Fibroblast of villous mesenchyme (primary cell): ENCODE measurements at regions not wholly inside any gene's neighbourhood (a gene's known extent, or its start where the extent isn't known, plus 50 kb on each side); places are given as distances from the start of the nearest gene placed in this dataset.
"Not testable (repeated sequence)": the region's sequence is repeated elsewhere in the genome, so short reads cannot be mapped to it uniquely, and the experiment has no call there.

Experiments
- DNase-seq: peaks from one replicate; pipeline ENCODE4 v3.0.0-alpha.2; 2010; ENCODE audit warnings: low read depth
- H3K4me3 ChIP-seq: 2 replicates; pipeline ENCODE4 v1.5.1; 2011; ENCODE audit warnings: low read depth, mild to moderate bottlenecking, low read length
- TF ChIP-seq, protein P1 (sequence below): IDR thresholded peaks from 2 replicates; pipeline ENCODE4 v1.5.1; 2012; ENCODE audit warnings: low read depth, mild to moderate bottlenecking, low read length; ENCODE audit not compliant: insufficient read depth

DNA sequence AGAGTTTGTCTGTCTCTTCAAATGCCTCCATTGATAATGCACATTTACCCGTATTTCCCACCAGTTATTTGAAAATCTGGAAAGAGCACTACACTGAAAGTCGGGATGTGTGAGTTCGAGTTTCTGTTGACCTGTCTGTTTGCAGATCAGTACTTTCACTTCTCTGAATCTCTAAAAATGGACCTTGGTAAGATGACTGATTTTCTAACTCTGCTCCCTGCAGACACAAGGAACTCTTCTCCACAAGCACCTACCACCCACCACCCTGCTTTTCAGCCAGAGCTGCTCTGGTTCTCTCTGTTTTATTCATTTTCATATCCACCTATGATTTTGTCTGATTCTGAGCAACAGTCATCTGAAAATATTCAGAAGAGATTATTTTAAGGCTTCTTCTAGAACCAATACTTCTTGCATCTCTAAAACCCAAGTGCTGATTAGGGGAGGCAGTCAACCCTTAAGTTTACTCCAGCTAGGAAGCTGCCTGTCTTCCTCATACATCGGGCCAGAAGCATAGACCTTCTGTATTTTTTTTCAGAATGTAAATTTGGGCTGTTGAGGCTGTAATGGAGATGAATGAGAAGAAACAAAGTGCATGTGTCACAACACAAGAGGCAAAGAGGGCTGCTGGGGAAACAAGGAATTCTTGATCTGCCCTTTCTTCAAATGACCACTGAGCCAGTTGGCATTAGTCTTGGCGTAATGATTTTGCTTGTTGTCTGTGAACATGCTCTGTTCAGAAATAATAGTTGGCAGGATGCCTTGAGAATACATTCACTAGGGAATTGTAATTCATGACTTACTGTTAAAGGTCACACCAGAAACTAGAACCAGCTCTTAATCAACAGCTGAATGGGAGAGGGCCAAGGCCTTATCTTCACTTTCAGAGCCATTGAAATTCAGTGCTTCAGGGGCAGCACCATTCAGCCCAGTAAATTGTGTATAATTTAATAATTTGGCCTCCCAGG is 85.4 kb upstream of the MYLIP start:
- H3K4me3 ChIP-seq = no peak overlapping the region
- TF ChIP-seq, protein P1, sequence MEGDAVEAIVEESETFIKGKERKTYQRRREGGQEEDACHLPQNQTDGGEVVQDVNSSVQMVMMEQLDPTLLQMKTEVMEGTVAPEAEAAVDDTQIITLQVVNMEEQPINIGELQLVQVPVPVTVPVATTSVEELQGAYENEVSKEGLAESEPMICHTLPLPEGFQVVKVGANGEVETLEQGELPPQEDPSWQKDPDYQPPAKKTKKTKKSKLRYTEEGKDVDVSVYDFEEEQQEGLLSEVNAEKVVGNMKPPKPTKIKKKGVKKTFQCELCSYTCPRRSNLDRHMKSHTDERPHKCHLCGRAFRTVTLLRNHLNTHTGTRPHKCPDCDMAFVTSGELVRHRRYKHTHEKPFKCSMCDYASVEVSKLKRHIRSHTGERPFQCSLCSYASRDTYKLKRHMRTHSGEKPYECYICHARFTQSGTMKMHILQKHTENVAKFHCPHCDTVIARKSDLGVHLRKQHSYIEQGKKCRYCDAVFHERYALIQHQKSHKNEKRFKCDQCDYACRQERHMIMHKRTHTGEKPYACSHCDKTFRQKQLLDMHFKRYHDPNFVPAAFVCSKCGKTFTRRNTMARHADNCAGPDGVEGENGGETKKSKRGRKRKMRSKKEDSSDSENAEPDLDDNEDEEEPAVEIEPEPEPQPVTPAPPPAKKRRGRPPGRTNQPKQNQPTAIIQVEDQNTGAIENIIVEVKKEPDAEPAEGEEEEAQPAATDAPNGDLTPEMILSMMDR = no peak
- DNase-seq = no peak

DNA sequence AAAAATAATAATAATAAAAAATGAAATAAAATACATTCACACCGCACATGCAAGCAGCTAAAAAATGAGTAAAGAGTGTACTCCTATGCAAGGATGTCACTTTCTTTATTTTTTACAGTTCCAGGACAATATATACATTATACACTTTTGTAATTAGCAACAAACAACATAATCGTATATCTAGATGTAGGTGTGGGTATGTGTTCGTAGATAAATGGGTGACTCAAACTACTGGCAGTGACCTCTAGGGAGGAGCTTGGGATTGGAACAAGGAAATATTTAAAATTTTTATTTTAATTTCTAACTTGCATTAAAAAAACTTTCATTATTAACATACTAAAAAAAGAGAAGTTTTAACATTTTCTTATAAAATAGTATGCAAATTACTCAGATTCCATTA is 86.1 kb upstream of the MYLIP start:
- H3K4me3 ChIP-seq = no peak overlapping the region
- DNase-seq = no peak
- TF ChIP-seq, protein P1 = no peak

DNA sequence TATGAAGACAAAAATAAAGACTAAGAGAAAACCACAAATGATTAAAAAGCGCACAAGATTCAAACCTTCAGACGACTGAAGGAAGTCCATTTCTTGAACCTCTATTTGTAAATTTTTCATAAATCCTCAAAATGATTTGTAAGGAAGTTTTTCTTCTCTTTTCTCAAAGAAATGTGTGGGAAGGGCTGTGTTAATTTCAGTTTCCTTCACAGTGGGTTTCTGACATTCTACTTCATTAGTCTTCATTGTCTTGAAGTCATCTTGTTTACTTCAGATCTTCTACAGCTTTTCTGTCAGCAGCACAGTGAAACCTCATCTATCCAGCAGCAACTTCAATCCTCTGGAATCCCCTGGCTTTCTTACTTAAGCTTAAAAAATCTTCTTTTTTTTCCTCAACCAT is 87.6 kb upstream of the MYLIP start:
- DNase-seq = no peak
- no peak overlapping the region for H3K4me3 ChIP-seq
- TF ChIP-seq, protein P1 = no peak

DNA sequence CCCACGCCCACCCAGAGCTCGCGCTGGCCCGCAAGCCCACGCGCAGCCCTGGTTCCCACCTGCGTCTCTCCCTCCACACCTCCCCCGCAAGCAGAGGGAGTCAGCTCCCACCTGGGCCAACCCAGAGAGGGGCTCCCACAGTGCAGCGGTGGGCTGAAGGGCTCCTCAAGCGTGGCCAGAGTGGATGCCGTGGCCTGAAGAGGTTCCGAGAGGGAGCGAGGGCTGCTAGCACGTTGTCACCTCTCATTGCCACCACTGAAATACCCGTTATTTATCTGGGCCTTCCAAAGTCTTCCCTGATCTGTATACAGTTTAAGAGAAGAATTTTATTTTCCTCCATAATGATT is 88.3 kb upstream of the MYLIP start:
- H3K4me3 ChIP-seq = no peak overlapping the region
- TF ChIP-seq, protein P1 = no peak
- no peak for DNase-seq

DNA sequence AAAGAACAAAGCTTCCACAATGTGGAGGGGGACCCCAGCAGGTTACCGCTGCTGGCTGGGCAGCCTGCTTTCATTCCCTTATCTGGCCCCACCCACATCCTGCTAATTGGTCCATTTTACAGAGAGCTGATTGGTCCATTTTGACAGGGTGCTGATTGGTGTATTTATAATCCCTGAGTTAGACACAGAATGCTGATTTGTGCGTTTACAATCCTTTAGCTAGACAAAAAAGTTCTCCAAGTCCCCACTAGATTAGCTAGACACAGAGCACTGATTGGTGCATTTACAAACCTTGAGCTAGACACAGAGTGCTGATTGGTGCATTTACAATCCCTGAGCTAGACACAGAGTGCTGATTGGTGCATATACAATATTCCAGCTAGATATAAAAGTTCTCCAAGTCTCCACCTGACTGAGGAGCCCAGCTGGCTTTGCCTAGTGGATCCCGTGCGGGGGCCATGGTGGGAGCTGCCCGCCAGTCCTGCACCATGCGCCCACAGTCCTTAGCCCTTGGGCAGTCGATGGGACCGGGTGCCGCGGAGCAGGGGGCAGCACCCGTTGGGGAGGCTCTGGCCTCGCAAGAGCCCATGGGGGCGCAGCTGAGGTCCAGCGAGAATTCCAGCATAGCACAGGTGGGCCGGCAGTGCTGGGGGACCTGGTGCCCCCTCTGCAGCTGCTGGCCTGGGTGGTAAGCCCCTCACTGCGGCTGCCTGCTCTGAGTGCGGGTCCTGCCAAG is 88.8 kb upstream of the MYLIP start:
- not testable (repeated sequence) for H3K4me3 ChIP-seq, DNase-seq

DNA sequence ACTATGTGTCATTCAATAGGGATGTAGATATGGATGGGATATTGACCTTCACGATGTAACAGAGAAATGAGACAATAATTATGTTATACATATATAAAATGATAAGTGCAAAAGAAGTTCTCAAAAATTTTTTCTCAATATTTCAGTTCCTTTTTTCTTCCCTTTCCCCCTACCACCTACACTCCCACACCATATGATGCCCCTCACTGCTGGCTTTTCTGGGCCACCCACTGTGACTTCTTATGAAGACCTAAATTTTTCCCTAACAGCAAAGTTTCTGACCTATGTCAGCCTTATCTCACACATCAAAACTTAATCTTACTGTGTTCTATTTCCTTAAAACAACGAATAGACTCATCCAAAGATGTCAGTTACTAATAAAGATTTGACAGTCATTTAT is 89.9 kb upstream of the MYLIP start:
- TF ChIP-seq, protein P1 = no peak
- DNase-seq = no peak
- H3K4me3 ChIP-seq = no peak overlapping the region

DNA sequence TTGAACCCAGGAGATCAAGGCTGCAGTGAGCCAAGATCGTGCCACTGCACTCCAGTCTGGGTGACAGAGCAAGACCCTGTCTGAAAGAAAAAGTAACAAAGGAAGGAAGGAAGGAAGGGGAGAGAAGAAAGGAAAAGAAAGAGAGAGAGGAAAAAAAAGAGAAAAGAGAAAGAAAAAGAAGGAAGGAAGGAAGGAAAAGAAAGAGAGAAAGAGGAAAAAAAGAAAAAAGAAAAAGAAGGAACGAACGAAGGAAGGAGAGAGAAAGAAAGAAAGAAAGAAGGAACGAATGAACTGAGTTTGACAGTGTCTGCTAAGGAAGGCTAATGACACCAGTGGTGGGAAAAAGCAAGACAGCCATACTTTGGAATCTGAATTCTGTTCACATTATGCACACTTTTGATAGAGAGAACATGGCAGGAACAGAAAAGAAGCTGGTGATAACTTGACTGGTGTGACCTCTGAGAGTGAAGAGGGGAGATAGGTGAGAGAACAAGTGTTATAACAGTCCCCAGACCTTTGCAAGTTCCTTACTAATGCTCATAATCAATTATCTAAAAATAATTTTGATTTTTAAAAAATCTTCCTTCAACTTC is 93.3 kb upstream of the MYLIP start:
- TF ChIP-seq, protein P1 = no peak
- DNase-seq = no peak
- no peak overlapping the region for H3K4me3 ChIP-seq
